ENCODE measurements at regions not wholly inside any gene's neighbourhood (a gene's known extent, or its start where the extent isn't known, plus 50 kb on each side); places are given as distances from the start of the nearest gene placed in this dataset.

DNA sequence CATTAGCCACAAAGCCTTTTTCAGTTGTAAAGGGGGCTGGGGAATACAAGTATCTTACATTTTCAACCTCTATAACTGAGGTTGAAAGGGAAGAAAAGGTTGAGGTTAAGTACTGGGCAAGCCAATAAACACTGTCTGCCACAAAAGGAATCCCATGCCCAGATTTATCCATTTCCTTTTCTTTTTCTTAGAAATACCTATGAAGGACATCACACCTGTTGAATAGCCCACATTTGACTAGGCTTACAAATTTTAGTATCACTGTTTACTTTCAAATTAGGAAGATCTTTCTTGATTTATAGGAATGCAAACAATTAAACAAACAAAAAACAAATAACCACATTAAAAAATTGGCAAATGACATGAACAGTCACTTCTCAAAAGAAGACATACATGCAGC is 81.0 kb upstream of the CAV2 start:
- TF ChIP-seq, protein P1, sequence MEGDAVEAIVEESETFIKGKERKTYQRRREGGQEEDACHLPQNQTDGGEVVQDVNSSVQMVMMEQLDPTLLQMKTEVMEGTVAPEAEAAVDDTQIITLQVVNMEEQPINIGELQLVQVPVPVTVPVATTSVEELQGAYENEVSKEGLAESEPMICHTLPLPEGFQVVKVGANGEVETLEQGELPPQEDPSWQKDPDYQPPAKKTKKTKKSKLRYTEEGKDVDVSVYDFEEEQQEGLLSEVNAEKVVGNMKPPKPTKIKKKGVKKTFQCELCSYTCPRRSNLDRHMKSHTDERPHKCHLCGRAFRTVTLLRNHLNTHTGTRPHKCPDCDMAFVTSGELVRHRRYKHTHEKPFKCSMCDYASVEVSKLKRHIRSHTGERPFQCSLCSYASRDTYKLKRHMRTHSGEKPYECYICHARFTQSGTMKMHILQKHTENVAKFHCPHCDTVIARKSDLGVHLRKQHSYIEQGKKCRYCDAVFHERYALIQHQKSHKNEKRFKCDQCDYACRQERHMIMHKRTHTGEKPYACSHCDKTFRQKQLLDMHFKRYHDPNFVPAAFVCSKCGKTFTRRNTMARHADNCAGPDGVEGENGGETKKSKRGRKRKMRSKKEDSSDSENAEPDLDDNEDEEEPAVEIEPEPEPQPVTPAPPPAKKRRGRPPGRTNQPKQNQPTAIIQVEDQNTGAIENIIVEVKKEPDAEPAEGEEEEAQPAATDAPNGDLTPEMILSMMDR (IDR thresholded peaks at IDR 0.05): no peak
- TF ChIP-seq EP300 (IDR thresholded peaks at IDR 0.05) (no peak), POLR2AphosphoS5 (IDR thresholded peaks at IDR 0.05) (no peak)

All from esophagus muscularis mucosa (tissue), 4 donors.